Mesothelial cell of epicardium (in vitro differentiated cells): ENCODE measurements at regions not wholly inside any gene's neighbourhood (a gene's known extent, or its start where the extent isn't known, plus 50 kb on each side); places are given as distances from the start of the nearest gene placed in this dataset.

ENCODE experiments used
- DNase-seq, 2 experiments: peaks; one replicate each; pipeline ENCODE4 v3.0.0; 2021; ENCODE audit warnings: low spot score in 2 of 2; ENCODE audit not compliant: unreplicated experiment in 2 of 2
- H3K27ac Mint-ChIP-seq: 2 replicates; pipeline ENCODE4 v1.8.0; 2021; ENCODE audit warnings: mixed read lengths
- H3K27me3 Mint-ChIP-seq: 2 replicates; pipeline ENCODE4 v1.8.0; 2021; ENCODE audit warnings: low read depth, mixed read lengths
- H3K36me3 Mint-ChIP-seq: 2 replicates; pipeline ENCODE4 v1.8.0; 2021; ENCODE audit warnings: mixed read lengths
- H3K4me1 Mint-ChIP-seq: 2 replicates; pipeline ENCODE4 v1.8.0; 2021; ENCODE audit warnings: mixed read lengths
- H3K4me3 Mint-ChIP-seq: 2 replicates; pipeline ENCODE4 v1.8.0; 2021; ENCODE audit warnings: mild to moderate bottlenecking, moderate library complexity, mixed read lengths
- H3K9me3 Mint-ChIP-seq: 2 replicates; pipeline ENCODE4 v1.8.0; 2021; ENCODE audit warnings: mixed read lengths
- TF ChIP-seq, protein P1 (sequence below): fragments of 200-600 bp; sonication (generic); IDR thresholded peaks from one replicate; pipeline ENCODE4 v1.5.0; 2021; ENCODE audit warnings: antibody characterized with exemption; ENCODE audit not compliant: unreplicated experiment

DNA sequence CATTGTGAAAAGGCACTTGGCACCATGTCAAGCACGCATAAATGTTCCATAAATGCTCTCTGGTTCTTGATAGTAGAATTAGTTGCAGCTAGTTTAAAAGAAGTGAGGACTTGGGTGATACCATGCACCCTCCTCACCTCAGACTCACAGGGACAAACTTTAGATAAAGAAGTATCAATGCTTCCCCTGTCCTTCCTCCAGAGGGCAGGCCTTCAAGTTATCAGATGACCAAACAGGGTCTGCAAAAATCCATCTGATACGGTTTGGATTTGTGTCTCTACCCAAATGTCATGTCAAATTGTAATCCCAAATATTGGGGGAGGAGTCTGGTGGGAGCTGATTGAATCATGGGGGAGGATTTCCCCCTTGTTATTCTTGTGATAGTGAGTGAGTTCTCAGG is 54.1 kb downstream of the C1QL2 start:
- no peak overlapping the region for H3K4me3 Mint-ChIP-seq
- TF ChIP-seq, protein P1, sequence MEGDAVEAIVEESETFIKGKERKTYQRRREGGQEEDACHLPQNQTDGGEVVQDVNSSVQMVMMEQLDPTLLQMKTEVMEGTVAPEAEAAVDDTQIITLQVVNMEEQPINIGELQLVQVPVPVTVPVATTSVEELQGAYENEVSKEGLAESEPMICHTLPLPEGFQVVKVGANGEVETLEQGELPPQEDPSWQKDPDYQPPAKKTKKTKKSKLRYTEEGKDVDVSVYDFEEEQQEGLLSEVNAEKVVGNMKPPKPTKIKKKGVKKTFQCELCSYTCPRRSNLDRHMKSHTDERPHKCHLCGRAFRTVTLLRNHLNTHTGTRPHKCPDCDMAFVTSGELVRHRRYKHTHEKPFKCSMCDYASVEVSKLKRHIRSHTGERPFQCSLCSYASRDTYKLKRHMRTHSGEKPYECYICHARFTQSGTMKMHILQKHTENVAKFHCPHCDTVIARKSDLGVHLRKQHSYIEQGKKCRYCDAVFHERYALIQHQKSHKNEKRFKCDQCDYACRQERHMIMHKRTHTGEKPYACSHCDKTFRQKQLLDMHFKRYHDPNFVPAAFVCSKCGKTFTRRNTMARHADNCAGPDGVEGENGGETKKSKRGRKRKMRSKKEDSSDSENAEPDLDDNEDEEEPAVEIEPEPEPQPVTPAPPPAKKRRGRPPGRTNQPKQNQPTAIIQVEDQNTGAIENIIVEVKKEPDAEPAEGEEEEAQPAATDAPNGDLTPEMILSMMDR: no peak
- no peaks in the 10 kb centered on the region for H3K4me1 Mint-ChIP-seq
- no peaks in the 10 kb centered on the region for H3K36me3 Mint-ChIP-seq
- peaks cover 25% of the 10 kb centered on the region for H3K27me3 Mint-ChIP-seq
- peaks cover 17% of the 10 kb centered on the region for H3K9me3 Mint-ChIP-seq
- DNase-seq: no peak
- no peak overlapping the region for H3K27ac Mint-ChIP-seq

DNA sequence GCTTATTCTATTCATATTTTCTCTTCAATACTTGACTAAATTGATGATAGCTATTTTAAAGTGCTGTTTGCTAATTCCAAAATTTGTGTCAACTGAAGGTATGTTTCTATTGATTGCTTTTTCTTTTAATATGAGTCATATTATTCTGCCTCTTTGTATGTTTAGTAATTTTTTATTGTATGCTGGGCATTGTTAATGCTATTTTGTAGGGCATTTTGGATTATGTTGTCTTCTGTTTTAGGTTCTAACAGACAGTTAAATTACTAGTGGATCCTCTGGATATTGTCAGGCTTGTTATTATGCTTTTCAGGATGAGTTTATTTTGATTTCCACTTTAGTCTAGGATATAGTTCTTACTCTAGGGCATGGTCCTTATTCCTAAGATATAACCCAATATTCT is 55.6 kb downstream of the C1QL2 start:
- TF ChIP-seq, protein P1: no peak
- Mint-ChIP-seq H3K4me1 (no peaks in the 10 kb centered on the region), H3K36me3 (no peaks in the 10 kb centered on the region), H3K27ac (no peak overlapping the region), H3K27me3 (peaks cover 23% of the 10 kb centered on the region), H3K9me3 (peaks cover 25% of the 10 kb centered on the region), H3K4me3 (no peak overlapping the region)
- no peak for DNase-seq

DNA sequence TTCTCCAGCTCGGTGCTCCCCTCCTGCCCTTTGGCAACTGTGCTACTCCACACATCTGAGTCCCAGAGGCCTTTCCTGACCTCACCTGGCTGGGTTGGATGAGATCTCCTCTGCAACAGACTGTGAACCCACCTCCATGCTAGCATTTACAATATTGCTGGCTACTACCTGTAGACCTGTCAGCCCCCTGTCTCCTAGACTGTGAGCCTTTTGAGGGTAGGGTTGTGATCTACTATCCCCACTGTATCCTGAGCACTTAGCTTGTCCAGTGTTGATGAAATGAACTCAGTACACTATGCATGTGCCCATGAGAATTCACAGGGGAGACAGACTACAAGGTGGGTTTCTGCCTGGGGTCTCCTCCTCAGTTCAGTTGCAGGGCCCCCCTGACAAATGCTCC is 70.1 kb downstream of the C1QL2 start:
- Mint-ChIP-seq H3K36me3 (no peaks in the 10 kb centered on the region), H3K4me1 (peaks cover 18% of the 10 kb centered on the region), H3K27ac (no peak overlapping the region), H3K4me3 (no peak overlapping the region), H3K27me3 (peaks cover 12% of the 10 kb centered on the region), H3K9me3 (peaks cover 8% of the 10 kb centered on the region)
- DNase-seq: no peak
- TF ChIP-seq, protein P1: no peak

DNA sequence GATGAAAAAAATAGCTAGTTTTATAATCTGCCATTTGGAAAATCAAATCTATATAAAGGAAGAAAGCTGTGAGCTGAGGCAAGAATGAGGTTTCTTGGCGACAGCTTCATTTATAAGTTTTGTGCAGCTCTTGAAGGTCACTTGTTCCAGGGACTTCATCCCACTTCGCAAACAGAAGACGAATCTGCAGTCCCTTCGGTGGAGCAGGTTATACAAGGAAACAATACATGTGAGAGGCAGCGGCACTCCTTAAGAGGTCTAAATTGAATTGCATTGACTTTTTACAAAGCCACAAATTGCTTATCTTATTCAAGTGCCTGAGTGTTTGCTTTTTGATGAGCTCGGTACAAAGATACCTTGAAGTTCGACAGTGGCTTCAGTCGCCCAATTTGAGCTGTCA is 72.2 kb downstream of the C1QL2 start:
- Mint-ChIP-seq H3K27ac (no peak overlapping the region), H3K4me3 (no peak overlapping the region), H3K4me1 (peaks cover 18% of the 10 kb centered on the region), H3K27me3 (peaks cover 10% of the 10 kb centered on the region), H3K36me3 (no peaks in the 10 kb centered on the region), H3K9me3 (peaks cover 3% of the 10 kb centered on the region)
- no peak for DNase-seq
- TF ChIP-seq, protein P1: no peak

DNA sequence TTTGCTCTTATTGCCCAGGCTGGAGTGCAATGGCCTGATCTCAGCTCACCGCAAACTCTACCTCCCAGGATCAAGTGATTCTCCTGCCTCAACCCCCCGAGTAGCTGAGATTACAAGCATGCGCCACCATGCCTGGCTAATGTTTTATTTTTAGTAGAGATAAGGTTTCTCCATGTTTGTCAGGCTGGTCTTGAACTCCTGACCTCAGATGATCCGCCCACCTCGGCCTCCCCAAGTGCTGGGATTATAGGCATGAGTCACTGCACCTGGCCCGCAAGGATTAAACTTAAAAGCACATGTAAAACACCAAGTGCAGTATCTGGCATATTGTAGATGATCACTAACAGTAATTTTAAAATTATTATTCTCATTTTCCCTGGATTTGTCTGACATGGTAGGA is 72.9 kb downstream of the C1QL2 start:
- H3K9me3 Mint-ChIP-seq: peaks cover 6% of the 10 kb centered on the region
- H3K4me3 Mint-ChIP-seq: no peak overlapping the region
- no peak for DNase-seq
- no peaks in the 10 kb centered on the region for H3K36me3 Mint-ChIP-seq
- H3K4me1 Mint-ChIP-seq: peaks cover 18% of the 10 kb centered on the region
- H3K27ac Mint-ChIP-seq: no peak overlapping the region
- TF ChIP-seq, protein P1: no peak
- H3K27me3 Mint-ChIP-seq: peaks cover 9% of the 10 kb centered on the region

DNA sequence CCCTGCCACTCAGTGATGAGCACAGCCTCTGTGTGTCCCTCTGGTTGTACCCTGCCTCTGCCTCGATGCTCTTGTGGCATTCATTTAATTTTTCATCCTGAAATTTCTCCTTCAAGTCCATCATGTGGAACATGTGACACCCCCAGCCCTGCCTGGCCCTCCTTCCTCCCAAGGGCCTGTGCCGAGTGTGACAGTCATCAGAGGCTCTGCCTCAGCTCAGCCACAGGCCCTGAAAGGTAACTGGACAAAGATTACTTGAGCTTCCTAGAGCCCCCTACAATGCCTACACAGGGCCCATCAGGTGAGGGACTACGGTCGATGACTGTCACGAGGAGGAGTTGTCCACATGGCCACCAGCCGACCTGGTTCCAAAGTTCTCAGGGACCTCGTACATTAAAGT is 75.1 kb downstream of the C1QL2 start:
- no peak for DNase-seq
- TF ChIP-seq, protein P1: no peak
- H3K27me3 Mint-ChIP-seq: peaks cover 13% of the 10 kb centered on the region
- no peak overlapping the region for H3K27ac Mint-ChIP-seq
- peaks cover 18% of the 10 kb centered on the region for H3K4me1 Mint-ChIP-seq
- H3K9me3 Mint-ChIP-seq: peaks cover 6% of the 10 kb centered on the region
- H3K4me3 Mint-ChIP-seq: no peak overlapping the region
- H3K36me3 Mint-ChIP-seq: no peaks in the 10 kb centered on the region
